ENCODE measurements at regions not wholly inside any gene's neighbourhood (a gene's known extent, or its start where the extent isn't known, plus 50 kb on each side); places are given as distances from the start of the nearest gene placed in this dataset.

- H3K36me3 ChIP-seq (ENCODE audit: control insufficient read depth in 4 of 4, insufficient read depth in 3 of 4, low read depth in 1 of 4, low read length in 3 of 4) = no peaks in the 10 kb centered on the region
- no peaks in the 10 kb centered on the region for H3K27me3 ChIP-seq (ENCODE audit: control insufficient read depth in 4 of 4, insufficient read depth in 4 of 4, low read length in 3 of 4)
- DNase-seq (ENCODE audit: low spot score) = no peak
- H3K9ac ChIP-seq (ENCODE audit: low read depth in 1 of 2, low read length in 2 of 2) = no peak overlapping the region
- H3K4me3 ChIP-seq (ENCODE audit: low read depth in 1 of 3, low read length in 3 of 3) = no peak overlapping the region
- H3K27ac ChIP-seq (ENCODE audit: low read depth in 1 of 2, low read length in 2 of 2) = no peak overlapping the region
- H3K4me1 ChIP-seq (ENCODE audit: control insufficient read depth in 4 of 4, insufficient read depth in 4 of 4, low read length in 3 of 4) = no peaks in the 10 kb centered on the region
- 90% methylated on average over 10 of the region's 10 CpGs for WGBS
- H3K9me3 ChIP-seq (ENCODE audit: control insufficient read depth in 4 of 4, low read length in 3 of 4) = no peaks in the 10 kb centered on the region
- no peak for TF ChIP-seq JUND (IDR thresholded peaks at IDR 0.05)
- TF ChIP-seq RXRA (IDR thresholded peaks at IDR 0.05) = no peak
- TF ChIP-seq, protein P1, sequence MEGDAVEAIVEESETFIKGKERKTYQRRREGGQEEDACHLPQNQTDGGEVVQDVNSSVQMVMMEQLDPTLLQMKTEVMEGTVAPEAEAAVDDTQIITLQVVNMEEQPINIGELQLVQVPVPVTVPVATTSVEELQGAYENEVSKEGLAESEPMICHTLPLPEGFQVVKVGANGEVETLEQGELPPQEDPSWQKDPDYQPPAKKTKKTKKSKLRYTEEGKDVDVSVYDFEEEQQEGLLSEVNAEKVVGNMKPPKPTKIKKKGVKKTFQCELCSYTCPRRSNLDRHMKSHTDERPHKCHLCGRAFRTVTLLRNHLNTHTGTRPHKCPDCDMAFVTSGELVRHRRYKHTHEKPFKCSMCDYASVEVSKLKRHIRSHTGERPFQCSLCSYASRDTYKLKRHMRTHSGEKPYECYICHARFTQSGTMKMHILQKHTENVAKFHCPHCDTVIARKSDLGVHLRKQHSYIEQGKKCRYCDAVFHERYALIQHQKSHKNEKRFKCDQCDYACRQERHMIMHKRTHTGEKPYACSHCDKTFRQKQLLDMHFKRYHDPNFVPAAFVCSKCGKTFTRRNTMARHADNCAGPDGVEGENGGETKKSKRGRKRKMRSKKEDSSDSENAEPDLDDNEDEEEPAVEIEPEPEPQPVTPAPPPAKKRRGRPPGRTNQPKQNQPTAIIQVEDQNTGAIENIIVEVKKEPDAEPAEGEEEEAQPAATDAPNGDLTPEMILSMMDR (IDR thresholded peaks at IDR 0.05; ENCODE audit: low read depth, low read length, missing input control) = no peak
- TF ChIP-seq SP1 (IDR thresholded peaks at IDR 0.05) = no peak
- TF ChIP-seq ATF3 (IDR thresholded peaks at IDR 0.05) = no peak
- no peak for TF ChIP-seq HNF4A (conservative IDR thresholded peaks at IDR 0.05)
- no peak for TF ChIP-seq RAD21 (IDR thresholded peaks at IDR 0.05)
- no peak for TF ChIP-seq EGR1 (IDR thresholded peaks at IDR 0.05; ENCODE audit: low read depth in 2 of 2)
- no peak for TF ChIP-seq REST (IDR thresholded peaks at IDR 0.05)
- no peak for TF ChIP-seq GABPA (IDR thresholded peaks at IDR 0.05 in 1 of 2, conservative IDR thresholded peaks at IDR 0.05 in 1 of 2)
- no peak for TF ChIP-seq NR2F2 (IDR thresholded peaks at IDR 0.05)
- TF ChIP-seq YY1 (IDR thresholded peaks at IDR 0.05) = no peak
- no peak for TF ChIP-seq ZBTB33 (IDR thresholded peaks at IDR 0.05)
- no peak for TF ChIP-seq HNF4G (IDR thresholded peaks at IDR 0.05)
- TF ChIP-seq, protein P2, sequence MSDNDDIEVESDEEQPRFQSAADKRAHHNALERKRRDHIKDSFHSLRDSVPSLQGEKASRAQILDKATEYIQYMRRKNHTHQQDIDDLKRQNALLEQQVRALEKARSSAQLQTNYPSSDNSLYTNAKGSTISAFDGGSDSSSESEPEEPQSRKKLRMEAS (IDR thresholded peaks at IDR 0.05) = no peak
- no peak for TF ChIP-seq FOXA2 (IDR thresholded peaks at IDR 0.05)
- TF ChIP-seq TAF1 (conservative IDR thresholded peaks at IDR 0.05) = no peak
- no peak for TF ChIP-seq FOXA1 (IDR thresholded peaks at IDR 0.05)
Observed at GRCh38 chr5:154133591-154133990, 56.9 kb upstream of the GALNT10 start.

Measured in liver (tissue), 8 donors.